Neural cell (in vitro differentiated cells): ENCODE measurements at regions not wholly inside any gene's neighbourhood (a gene's known extent, or its start where the extent isn't known, plus 50 kb on each side); places are given as distances from the start of the nearest gene placed in this dataset.

Experiments used
- H2AFZ ChIP-seq: fragments of 200-600, 300-800 bp; sonication (generic), shearing (Covaris generic); 2 replicates; pipeline ENCODE4 v1.6.0; 2014; ENCODE audit warnings: low read depth, mild to moderate bottlenecking, antibody characterized with exemption, low read length, moderate library complexity
- H3F3A ChIP-seq: fragments of 200-600 bp; shearing (Covaris generic); 2 replicates; pipeline ENCODE4 v1.6.1; 2016; ENCODE audit warnings: mild to moderate bottlenecking, moderate library complexity, mixed read lengths, antibody characterized with exemption, low read length; ENCODE audit not compliant: insufficient read depth, poor library complexity, severe bottlenecking
- H3K27ac ChIP-seq: fragments of 200-600, 300-800 bp; sonication (generic), shearing (Covaris generic); 2 replicates; pipeline ENCODE4 v1.5.1; 2014; ENCODE audit warnings: mild to moderate bottlenecking, low read length, moderate library complexity
- H3K27me3 ChIP-seq: fragments of 300-800, 200-600 bp; sonication (generic), shearing (Covaris generic); 2 replicates; pipeline ENCODE4 v1.6.0; 2014; ENCODE audit warnings: mild to moderate bottlenecking, low read depth, low read length, moderate library complexity; ENCODE audit not compliant: insufficient read depth
- H3K36me3 ChIP-seq: fragments of 300-800, 200-600 bp; sonication (generic), shearing (Covaris generic); 2 replicates; pipeline ENCODE4 v1.5.1; 2014; ENCODE audit warnings: mild to moderate bottlenecking, antibody characterized with exemption, low read length, moderate library complexity; ENCODE audit not compliant: insufficient read depth
- H3K4me2 ChIP-seq: fragments of 300-800, 200-600 bp; sonication (generic), shearing (Covaris generic); 2 replicates; pipeline ENCODE4 v1.6.0; 2014; ENCODE audit warnings: mild to moderate bottlenecking, low read length
- H3K4me3 ChIP-seq: fragments of 300-800, 200-600 bp; sonication (generic), shearing (Covaris generic); 2 replicates; pipeline ENCODE4 v1.5.1; 2014; ENCODE audit warnings: mild to moderate bottlenecking, low read length, moderate library complexity
- H3K79me2 ChIP-seq: fragments of 200-600 bp; shearing (Covaris generic); replicated peaks from 2 replicates; pipeline ENCODE4 v1.6.0; 2014; ENCODE audit warnings: mild to moderate bottlenecking, low read length, moderate library complexity; ENCODE audit not compliant: insufficient read depth
- H3K9ac ChIP-seq: fragments of 300-800, 200-600 bp; sonication (generic), shearing (Covaris generic); 2 replicates; pipeline ENCODE4 v1.6.1; 2016; ENCODE audit warnings: mild to moderate bottlenecking, low read length, mixed read lengths
- H3K9me2 ChIP-seq: fragments of 200-600 bp; shearing (Covaris generic); 2 replicates; pipeline ENCODE4 v1.6.1; 2016; ENCODE audit warnings: mild to moderate bottlenecking, low read length, mixed read lengths; ENCODE audit not compliant: insufficient read depth
- H3K9me3 ChIP-seq: fragments of 200-600, 300-800 bp; sonication (generic), shearing (Covaris generic); 2 replicates; pipeline ENCODE4 v1.6.1; 2016; ENCODE audit warnings: mild to moderate bottlenecking, mixed run types, low read length, moderate library complexity, mixed read lengths
- H4K20me1 ChIP-seq: fragments of 200-600 bp; shearing (Covaris generic); 2 replicates; pipeline ENCODE4 v1.6.1; 2016; ENCODE audit warnings: mild to moderate bottlenecking, mixed run types; ENCODE audit not compliant: insufficient read depth
- CTCF ChIP-seq: fragments of 450-650 bp; IDR thresholded peaks from 2 replicates; pipeline ENCODE4 v1.5.1; 2014; ENCODE audit warnings: antibody characterized with exemption, mild to moderate bottlenecking, moderate library complexity; ENCODE audit not compliant: poor library complexity, severe bottlenecking
- EP300 ChIP-seq: fragments of 450-650 bp; conservative IDR thresholded peaks from 2 replicates; pipeline ENCODE4 v1.6.1; 2014; ENCODE audit warnings: antibody characterized with exemption, mild to moderate bottlenecking, moderate library complexity; ENCODE audit not compliant: poor library complexity, severe bottlenecking
- EZH2 ChIP-seq: fragments of 200-600, 300-800 bp; shearing (Covaris generic), sonication (generic); IDR thresholded peaks from 2 replicates; pipeline ENCODE4 v1.6.1; 2014; ENCODE audit warnings: antibody characterized with exemption, low read length, borderline replicate concordance, mild to moderate bottlenecking; ENCODE audit not compliant: insufficient read depth, poor library complexity, severe bottlenecking
- MXI1 ChIP-seq: fragments of 450-650 bp; conservative IDR thresholded peaks from 2 replicates; pipeline ENCODE4 v1.6.1; 2014; ENCODE audit warnings: antibody characterized with exemption, mild to moderate bottlenecking; ENCODE audit not compliant: poor library complexity, severe bottlenecking
- POLR2AphosphoS5 ChIP-seq: IDR thresholded peaks from 2 replicates; pipeline ENCODE4 v1.6.1; 2012
- RAD21 ChIP-seq: fragments of 450-650 bp; conservative IDR thresholded peaks from 2 replicates; pipeline ENCODE4 v1.6.1; 2014; ENCODE audit warnings: antibody characterized with exemption, mild to moderate bottlenecking, moderate library complexity
- REST ChIP-seq: IDR thresholded peaks from 2 replicates; pipeline ENCODE4 v1.6.1; 2012; ENCODE audit warnings: borderline replicate concordance
- SMC3 ChIP-seq: fragments of 450-650 bp; conservative IDR thresholded peaks from 2 replicates; pipeline ENCODE4 v1.6.1; 2014; ENCODE audit warnings: antibody characterized with exemption, mild to moderate bottlenecking, moderate library complexity; ENCODE audit not compliant: poor library complexity
- TAF1 ChIP-seq: IDR thresholded peaks from 2 replicates; pipeline ENCODE4 v1.6.1; 2012; ENCODE audit warnings: low read depth

GRCh38 chr9:129267141-129267540 is 89.1 kb upstream of the IER5L start:
- H4K20me1 ChIP-seq: no peaks in the 10 kb centered on the region
- H3K36me3 ChIP-seq: no peaks in the 10 kb centered on the region
- no peaks in the 10 kb centered on the region for H3K27me3 ChIP-seq
- no peak overlapping the region for H3K4me2 ChIP-seq
- H3K4me3 ChIP-seq: no peak overlapping the region
- H3K9me3 ChIP-seq: no peaks in the 10 kb centered on the region
- H3K9ac ChIP-seq: no peak overlapping the region
- H3K79me2 ChIP-seq: no peaks in the 10 kb centered on the region
- no peak overlapping the region for H2AFZ ChIP-seq
- no peak for TF ChIP-seq POLR2AphosphoS5
- no peak for TF ChIP-seq TAF1
- H3K9me2 ChIP-seq: no peaks in the 10 kb centered on the region
- H3K27ac ChIP-seq: no peak overlapping the region
- H3F3A ChIP-seq: no peaks in the 10 kb centered on the region

GRCh38 chr9:129266536-129266935 is 88.5 kb upstream of the IER5L start:
- Histone ChIP-seq H3K36me3 (no peaks in the 10 kb centered on the region), H3F3A (no peaks in the 10 kb centered on the region), H3K9me2 (no peaks in the 10 kb centered on the region), H3K4me3 (no peak overlapping the region), H3K4me2 (no peak overlapping the region), H4K20me1 (no peaks in the 10 kb centered on the region), H3K27me3 (no peaks in the 10 kb centered on the region), H2AFZ (no peak overlapping the region), H3K79me2 (no peaks in the 10 kb centered on the region), H3K27ac (no peak overlapping the region), H3K9ac (no peak overlapping the region), H3K9me3 (no peaks in the 10 kb centered on the region)
- TF ChIP-seq MXI1 (no peak), REST (no peak), CTCF (no peak), EZH2 (no peak), TAF1 (no peak), EP300 (no peak), POLR2AphosphoS5 (no peak), SMC3 (no peak), RAD21 (no peak)

GRCh38 chr9:129264388-129264787 is 86.3 kb upstream of the IER5L start:
- Histone ChIP-seq H3K27ac (no peak overlapping the region), H3K27me3 (no peaks in the 10 kb centered on the region), H3K4me2 (no peak overlapping the region), H3F3A (no peaks in the 10 kb centered on the region), H2AFZ (no peak overlapping the region), H3K36me3 (no peaks in the 10 kb centered on the region), H4K20me1 (no peaks in the 10 kb centered on the region), H3K9ac (no peak overlapping the region), H3K9me2 (no peaks in the 10 kb centered on the region), H3K79me2 (no peaks in the 10 kb centered on the region), H3K4me3 (no peak overlapping the region), H3K9me3 (no peaks in the 10 kb centered on the region)
- TF ChIP-seq POLR2AphosphoS5 (no peak), REST (no peak), EZH2 (no peak), SMC3 (no peak), CTCF (no peak), RAD21 (no peak), TAF1 (no peak), MXI1 (no peak), EP300 (no peak)
